Prostate gland (tissue), 2 donors: ENCODE measurements at regions not wholly inside any gene's neighbourhood (a gene's known extent, or its start where the extent isn't known, plus 50 kb on each side); places are given as distances from the start of the nearest gene placed in this dataset.

ENCODE experiments used
- DNase-seq: peaks from one replicate; pipeline ENCODE4 v3.0.0-alpha.2; 2019; ENCODE audit warnings: low spot score
- H3K27ac ChIP-seq, 2 donors: fragments of 200-600 bp; sonication (generic); 2 replicates each; pipeline ENCODE4 v1.5.1; 2017 to 2019
- H3K27me3 ChIP-seq: fragments of 200-600 bp; sonication (generic); replicated peaks from 2 replicates; pipeline ENCODE4 v1.5.1; 2019; ENCODE audit not compliant: insufficient read depth
- H3K36me3 ChIP-seq, 2 donors: fragments of 200-600 bp; sonication (generic); 1 replicate in 1 of 2; 2 replicates in 1 of 2; pipeline versions ENCODE4 v1.5.1 to v1.8.1; 2017 to 2019
- H3K4me1 ChIP-seq: fragments of 200-600 bp; sonication (generic); replicated peaks from 2 replicates; pipeline ENCODE4 v1.5.1; 2019
- H3K4me3 ChIP-seq, 2 donors: fragments of 200-600 bp; sonication (generic); 2 replicates each; pipeline ENCODE4 v1.5.1; 2017 to 2019
- H3K9me3 ChIP-seq: fragments of 200-600 bp; sonication (generic); 2 replicates; pipeline ENCODE4 v1.5.1; 2017
- POLR2A ChIP-seq: fragments of 450-650 bp; IDR thresholded peaks from one replicate; pipeline ENCODE4 v1.6.1; 2016; ENCODE audit warnings: antibody characterized with exemption, mild to moderate bottlenecking
- POLR2AphosphoS5 ChIP-seq: sonication (generic); formaldehyde crosslinking; IDR thresholded peaks from one replicate; pipeline ENCODE4 v1.6.1; 2017; ENCODE audit warnings: antibody characterized with exemption
- WGBS: methylation state at CpG from one replicate; pipeline ENCODE4 v1.1.5; 2018; 5-methylcytosine and 5-hydroxymethylcytosine counted together
- intact Hi-C: fragments of 100-400 bp; cut with DNase I; formaldehyde crosslinking; loops from one replicate; pipeline ENCODE4 v1.14.2; 2022
- TF ChIP-seq, protein P1 (sequence below), 4 experiments: fragments of 200-600 bp in 2 of 4; fragments of 450-650 bp in 2 of 4; sonication (generic) in 2 of 4; IDR thresholded peaks; 1 replicate in 3 of 4; 2 replicates in 1 of 4; pipeline ENCODE4 v1.5.1; 2016 to 2019; ENCODE audit warnings: antibody characterized with exemption in 4 of 4, mild to moderate bottlenecking in 2 of 4, moderate library complexity in 2 of 4

GRCh38 chr17:68182940-68183551, 64.8 kb upstream of the AMZ2 start:
- Histone ChIP-seq H3K27me3 (no peaks in the 10 kb centered on the region), H3K27ac (no peak overlapping the region), H3K4me3 (no peak overlapping the region), H3K9me3 (no peaks in the 10 kb centered on the region), H3K4me1 (no peaks in the 10 kb centered on the region), H3K36me3 (no peaks in the 10 kb centered on the region)
- WGBS, result 81% methylated on average over 12 of the region's 12 CpGs
- no peak for DNase-seq
- intact Hi-C loops, result no loop called here
- TF ChIP-seq POLR2A (no peak), POLR2AphosphoS5 (no peak)

DNA sequence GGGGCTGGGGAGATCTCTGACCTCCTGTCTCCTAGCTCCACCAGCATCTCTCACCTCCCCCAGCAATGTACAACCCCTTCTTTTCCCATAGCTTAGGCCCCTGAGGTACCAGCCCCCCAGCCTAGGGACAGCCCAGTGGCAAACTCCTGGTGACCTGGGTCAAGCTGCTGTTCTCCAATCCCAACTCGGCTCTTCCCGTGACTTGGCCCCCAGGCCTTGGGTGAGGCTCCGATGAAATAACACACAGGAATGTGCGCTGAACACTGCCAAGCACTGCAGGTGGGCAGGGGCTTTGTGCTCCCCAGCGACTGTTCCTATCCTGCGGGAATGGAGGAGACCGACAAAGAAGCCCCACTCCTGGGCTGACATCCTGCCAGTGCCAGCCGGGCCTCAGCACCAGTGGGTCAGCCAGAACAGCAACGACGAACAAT, 63.7 kb upstream of the AMZ2 start:
- H3K36me3 ChIP-seq, result no peaks in the 10 kb centered on the region
- no peaks in the 10 kb centered on the region for H3K27me3 ChIP-seq
- WGBS, result 59% methylated on average over 10 of the region's 10 CpGs
- no peaks in the 10 kb centered on the region for H3K9me3 ChIP-seq
- H3K4me3 ChIP-seq, result no peak overlapping the region
- no peak for DNase-seq
- TF ChIP-seq, protein P1, sequence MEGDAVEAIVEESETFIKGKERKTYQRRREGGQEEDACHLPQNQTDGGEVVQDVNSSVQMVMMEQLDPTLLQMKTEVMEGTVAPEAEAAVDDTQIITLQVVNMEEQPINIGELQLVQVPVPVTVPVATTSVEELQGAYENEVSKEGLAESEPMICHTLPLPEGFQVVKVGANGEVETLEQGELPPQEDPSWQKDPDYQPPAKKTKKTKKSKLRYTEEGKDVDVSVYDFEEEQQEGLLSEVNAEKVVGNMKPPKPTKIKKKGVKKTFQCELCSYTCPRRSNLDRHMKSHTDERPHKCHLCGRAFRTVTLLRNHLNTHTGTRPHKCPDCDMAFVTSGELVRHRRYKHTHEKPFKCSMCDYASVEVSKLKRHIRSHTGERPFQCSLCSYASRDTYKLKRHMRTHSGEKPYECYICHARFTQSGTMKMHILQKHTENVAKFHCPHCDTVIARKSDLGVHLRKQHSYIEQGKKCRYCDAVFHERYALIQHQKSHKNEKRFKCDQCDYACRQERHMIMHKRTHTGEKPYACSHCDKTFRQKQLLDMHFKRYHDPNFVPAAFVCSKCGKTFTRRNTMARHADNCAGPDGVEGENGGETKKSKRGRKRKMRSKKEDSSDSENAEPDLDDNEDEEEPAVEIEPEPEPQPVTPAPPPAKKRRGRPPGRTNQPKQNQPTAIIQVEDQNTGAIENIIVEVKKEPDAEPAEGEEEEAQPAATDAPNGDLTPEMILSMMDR (IDR thresholded peaks at IDR 0.05), result no peak
- TF ChIP-seq POLR2A (no peak), POLR2AphosphoS5 (no peak)
- H3K27ac ChIP-seq, result no peak overlapping the region
- H3K4me1 ChIP-seq, result no peaks in the 10 kb centered on the region
- intact Hi-C loops, result no loop called here

GRCh38 chr17:68184816-68185436, 62.9 kb upstream of the AMZ2 start:
- Histone ChIP-seq H3K27me3 (no peaks in the 10 kb centered on the region), H3K9me3 (no peaks in the 10 kb centered on the region), H3K4me3 (no peak overlapping the region), H3K27ac (no peak overlapping the region), H3K36me3 (no peaks in the 10 kb centered on the region), H3K4me1 (no peaks in the 10 kb centered on the region)
- TF ChIP-seq POLR2AphosphoS5 (no peak), POLR2A (no peak)
- TF ChIP-seq, protein P1 (IDR thresholded peaks at IDR 0.05), result no peak
- 82% methylated on average over 4 of the region's 4 CpGs for WGBS
- no peak for DNase-seq
- intact Hi-C loops, result no loop called here

- Histone ChIP-seq H3K4me1 (no peaks in the 10 kb centered on the region), H3K27me3 (no peaks in the 10 kb centered on the region), H3K4me3 (no peak overlapping the region), H3K36me3 (no peaks in the 10 kb centered on the region), H3K27ac (no peak overlapping the region), H3K9me3 (no peaks in the 10 kb centered on the region)
- intact Hi-C loops, result no loop called here
- WGBS, result 95% methylated on average over 2 of the region's 2 CpGs
- TF ChIP-seq POLR2AphosphoS5, result no peak
- no peak for TF ChIP-seq POLR2A
- TF ChIP-seq, protein P1 (IDR thresholded peaks at IDR 0.05), result no peak
- DNase-seq, result no peak
Observed at GRCh38 chr17:68185820-68186219, 62.0 kb upstream of the AMZ2 start.

GRCh38 chr17:68190495-68190894, 57.3 kb upstream of the AMZ2 start:
- H3K9me3 ChIP-seq, result no peaks in the 10 kb centered on the region
- H3K4me3 ChIP-seq, result no peak overlapping the region
- no peaks in the 10 kb centered on the region for H3K36me3 ChIP-seq
- H3K4me1 ChIP-seq, result no peaks in the 10 kb centered on the region
- no peak for DNase-seq
- H3K27ac ChIP-seq, result no peak overlapping the region
- no peaks in the 10 kb centered on the region for H3K27me3 ChIP-seq
- TF ChIP-seq, protein P1 (IDR thresholded peaks at IDR 0.05), result no peak
- TF ChIP-seq POLR2A (no peak), POLR2AphosphoS5 (no peak)
- WGBS, result 92% methylated on average over 4 of the region's 4 CpGs
- intact Hi-C loops, result no loop called here
